ENCODE measurements at regions not wholly inside any gene's neighbourhood (a gene's known extent, or its start where the extent isn't known, plus 50 kb on each side); places are given as distances from the start of the nearest gene placed in this dataset.
A peak's percentile ranks its signal among the peaks of the same experiment; 100 is the strongest.

DNA sequence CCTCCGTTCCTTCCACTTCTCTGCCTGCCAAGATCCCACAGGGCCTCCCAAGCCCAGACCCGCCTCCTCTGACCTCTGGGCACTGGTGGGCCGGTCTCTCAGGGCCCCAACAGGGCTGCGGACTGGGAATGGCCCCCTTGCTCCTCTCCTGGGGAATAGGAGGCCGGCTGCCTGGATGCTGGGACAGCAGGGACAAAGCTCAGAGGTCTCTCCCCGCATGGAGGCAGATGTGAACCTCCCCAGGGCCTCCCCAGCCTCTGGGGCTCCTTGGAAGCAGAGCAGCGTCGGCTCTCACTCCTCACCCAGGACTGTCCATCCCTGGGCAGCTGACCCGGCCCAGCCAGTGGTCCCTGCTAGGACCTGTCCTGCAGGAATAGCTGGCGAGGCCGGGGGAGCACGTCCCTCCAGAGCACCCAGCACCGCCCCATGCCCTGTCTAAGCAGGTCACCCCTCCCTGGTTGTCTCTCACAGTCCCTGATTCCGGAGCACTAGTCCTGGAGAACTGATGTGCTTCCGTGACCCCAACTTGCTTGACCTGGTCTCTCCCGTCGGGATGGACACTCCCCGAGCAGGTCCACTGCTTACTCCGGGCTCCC lies 85.8 kb downstream of the RTL6 start:
- peak overlapping the region; percentile 18 for H3K4me2 ChIP-seq (ENCODE audit: insufficient read depth, low read length)
- peaks cover 32% of the 10 kb centered on the region for H3K27me3 ChIP-seq (ENCODE audit: insufficient read depth, low read length)
- no peak overlapping the region for H3K4me3 ChIP-seq (ENCODE audit: insufficient read depth, low read length)
- peak; percentile 66 for DNase-seq (ENCODE audit: insufficient read length, low spot score, missing footprints)
- no peaks in the 10 kb centered on the region for H3K9me3 ChIP-seq (ENCODE audit: low read depth, low read length)
- H2AFZ ChIP-seq (ENCODE audit: low read length): no peak overlapping the region
- H3K4me1 ChIP-seq (ENCODE audit: insufficient read depth, low read length): no peaks in the 10 kb centered on the region
- H3K27ac ChIP-seq (ENCODE audit: low read depth, low read length): no peak overlapping the region
- no peaks in the 10 kb centered on the region for H3K79me2 ChIP-seq (ENCODE audit: insufficient read depth, low read length)
- H3K36me3 ChIP-seq (ENCODE audit: insufficient read depth, low read length): no peaks in the 10 kb centered on the region
- TF ChIP-seq, protein P1, sequence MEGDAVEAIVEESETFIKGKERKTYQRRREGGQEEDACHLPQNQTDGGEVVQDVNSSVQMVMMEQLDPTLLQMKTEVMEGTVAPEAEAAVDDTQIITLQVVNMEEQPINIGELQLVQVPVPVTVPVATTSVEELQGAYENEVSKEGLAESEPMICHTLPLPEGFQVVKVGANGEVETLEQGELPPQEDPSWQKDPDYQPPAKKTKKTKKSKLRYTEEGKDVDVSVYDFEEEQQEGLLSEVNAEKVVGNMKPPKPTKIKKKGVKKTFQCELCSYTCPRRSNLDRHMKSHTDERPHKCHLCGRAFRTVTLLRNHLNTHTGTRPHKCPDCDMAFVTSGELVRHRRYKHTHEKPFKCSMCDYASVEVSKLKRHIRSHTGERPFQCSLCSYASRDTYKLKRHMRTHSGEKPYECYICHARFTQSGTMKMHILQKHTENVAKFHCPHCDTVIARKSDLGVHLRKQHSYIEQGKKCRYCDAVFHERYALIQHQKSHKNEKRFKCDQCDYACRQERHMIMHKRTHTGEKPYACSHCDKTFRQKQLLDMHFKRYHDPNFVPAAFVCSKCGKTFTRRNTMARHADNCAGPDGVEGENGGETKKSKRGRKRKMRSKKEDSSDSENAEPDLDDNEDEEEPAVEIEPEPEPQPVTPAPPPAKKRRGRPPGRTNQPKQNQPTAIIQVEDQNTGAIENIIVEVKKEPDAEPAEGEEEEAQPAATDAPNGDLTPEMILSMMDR (IDR thresholded peaks at IDR 0.05; ENCODE audit: extremely low read depth, low read depth, low read length): no peak
- H4K20me1 ChIP-seq (ENCODE audit: insufficient read depth, low read length): no peaks in the 10 kb centered on the region

DNA sequence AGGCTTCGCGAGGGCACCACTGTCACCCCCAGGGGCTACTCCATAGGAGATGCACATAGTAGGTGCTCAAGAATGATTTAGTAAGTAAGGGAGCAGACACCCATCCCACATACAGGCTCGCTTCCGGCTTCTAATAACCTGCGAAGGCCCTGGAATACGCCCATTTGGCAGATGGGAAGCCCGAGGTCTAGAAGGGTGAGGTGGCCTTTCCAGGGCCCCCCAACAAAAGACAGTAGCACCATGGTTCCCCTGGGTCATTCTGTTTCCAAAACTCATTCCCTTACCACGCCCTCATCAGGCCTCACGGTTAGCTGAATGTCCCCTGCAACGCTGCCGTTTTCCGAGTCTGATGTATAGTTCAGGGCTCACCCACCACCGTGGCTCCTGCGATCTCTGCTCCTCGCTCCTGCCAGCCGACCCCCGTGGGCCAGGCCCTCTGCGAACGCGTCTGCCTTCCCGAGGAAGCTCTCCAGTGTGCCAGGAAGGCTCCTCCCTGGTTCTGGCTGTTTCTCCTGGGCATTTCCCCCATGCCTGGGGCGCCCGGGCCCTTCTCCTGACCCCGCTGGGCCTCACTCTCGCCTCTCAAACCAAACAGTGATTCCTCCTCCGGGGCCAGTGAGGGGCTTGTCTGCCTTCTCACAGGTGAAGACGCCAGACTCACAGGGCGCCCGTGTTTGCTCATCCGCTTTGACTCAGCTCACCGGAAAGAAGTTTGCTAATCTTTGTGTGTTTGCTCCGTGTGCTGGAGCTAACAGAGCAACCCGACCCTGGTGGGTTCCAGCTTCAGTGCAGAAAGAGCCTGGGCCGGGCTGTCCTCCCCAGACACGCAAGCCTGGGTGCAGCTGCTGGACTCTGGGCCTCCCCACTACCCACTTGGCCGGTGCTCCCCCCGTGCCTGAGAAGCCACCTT lies 86.6 kb downstream of the RTL6 start:
- H2AFZ ChIP-seq (ENCODE audit: low read length): no peak overlapping the region
- no peak overlapping the region for H3K4me3 ChIP-seq (ENCODE audit: insufficient read depth, low read length)
- H3K36me3 ChIP-seq (ENCODE audit: insufficient read depth, low read length): no peaks in the 10 kb centered on the region
- peak overlapping the region; percentile 18 for H3K4me2 ChIP-seq (ENCODE audit: insufficient read depth, low read length)
- H3K4me1 ChIP-seq (ENCODE audit: insufficient read depth, low read length): no peaks in the 10 kb centered on the region
- H4K20me1 ChIP-seq (ENCODE audit: insufficient read depth, low read length): no peaks in the 10 kb centered on the region
- H3K27ac ChIP-seq (ENCODE audit: low read depth, low read length): no peak overlapping the region
- H3K27me3 ChIP-seq (ENCODE audit: insufficient read depth, low read length): peaks cover 32% of the 10 kb centered on the region
- no peaks in the 10 kb centered on the region for H3K9me3 ChIP-seq (ENCODE audit: low read depth, low read length)
- no peaks in the 10 kb centered on the region for H3K79me2 ChIP-seq (ENCODE audit: insufficient read depth, low read length)
- DNase-seq (ENCODE audit: insufficient read length, low spot score, missing footprints): peak; percentile 71
- TF ChIP-seq, protein P1 (IDR thresholded peaks at IDR 0.05; ENCODE audit: extremely low read depth, low read depth, low read length): no peak

DNA sequence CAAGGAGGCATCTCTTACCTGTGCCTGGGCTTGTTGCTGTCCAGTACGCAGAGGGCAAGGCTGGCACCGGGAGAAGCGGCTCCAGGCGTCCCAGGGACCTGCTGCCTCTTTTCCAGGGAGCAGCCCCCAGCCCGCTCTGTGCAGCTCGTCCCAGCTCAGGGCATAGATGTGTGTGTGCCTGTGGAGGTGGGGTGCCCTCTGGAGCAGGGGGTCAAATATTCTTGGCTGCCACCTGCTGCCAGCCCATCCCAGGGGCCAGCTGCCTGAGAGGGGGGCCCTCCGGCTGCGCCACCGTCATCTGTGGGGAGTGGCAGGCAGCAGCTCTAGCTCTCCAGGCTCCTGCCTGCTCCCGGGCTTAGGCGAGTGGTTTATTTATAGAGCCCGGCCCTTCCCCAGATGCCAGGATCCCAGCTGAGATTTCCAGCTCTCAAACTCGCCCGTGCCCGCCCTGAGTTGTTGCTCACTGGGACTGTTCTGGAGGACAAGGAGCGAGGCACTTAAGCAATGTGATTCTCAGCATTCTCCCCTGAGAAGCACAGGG lies 87.5 kb downstream of the RTL6 start:
- Histone ChIP-seq H3K4me3 (ENCODE audit: insufficient read depth, low read length) (no peak overlapping the region), H3K4me1 (ENCODE audit: insufficient read depth, low read length) (no peaks in the 10 kb centered on the region), H2AFZ (ENCODE audit: low read length) (no peak overlapping the region), H3K9me3 (ENCODE audit: low read depth, low read length) (no peaks in the 10 kb centered on the region), H4K20me1 (ENCODE audit: insufficient read depth, low read length) (no peaks in the 10 kb centered on the region), H3K27ac (ENCODE audit: low read depth, low read length) (no peak overlapping the region), H3K79me2 (ENCODE audit: insufficient read depth, low read length) (no peaks in the 10 kb centered on the region), H3K27me3 (ENCODE audit: insufficient read depth, low read length) (peaks cover 30% of the 10 kb centered on the region), H3K36me3 (ENCODE audit: insufficient read depth, low read length) (no peaks in the 10 kb centered on the region), H3K4me2 (ENCODE audit: insufficient read depth, low read length) (no peak overlapping the region)
- DNase-seq (ENCODE audit: insufficient read length, low spot score, missing footprints): peak; percentile 57
- TF ChIP-seq, protein P1 (IDR thresholded peaks at IDR 0.05; ENCODE audit: extremely low read depth, low read depth, low read length): no peak

DNA sequence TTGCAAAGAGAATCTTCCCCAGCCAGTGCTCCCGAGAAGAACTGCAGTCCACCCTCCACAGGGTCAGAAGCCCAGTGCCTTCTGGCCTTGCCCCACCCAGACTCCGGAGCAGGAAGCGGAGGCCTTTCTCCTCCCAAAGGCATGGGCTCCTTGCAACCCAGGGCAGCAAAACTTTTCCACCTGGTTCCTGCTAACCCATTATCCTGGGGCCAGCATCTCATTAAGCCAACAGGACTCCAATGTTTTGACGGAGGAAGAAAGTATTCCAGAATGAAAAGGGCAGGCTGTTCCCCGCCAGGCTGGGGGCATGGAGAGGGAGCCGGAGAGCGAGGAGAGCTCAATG lies 88.1 kb downstream of the RTL6 start:
- H3K27me3 ChIP-seq (ENCODE audit: insufficient read depth, low read length): peaks cover 26% of the 10 kb centered on the region
- H3K79me2 ChIP-seq (ENCODE audit: insufficient read depth, low read length): no peaks in the 10 kb centered on the region
- no peaks in the 10 kb centered on the region for H3K4me1 ChIP-seq (ENCODE audit: insufficient read depth, low read length)
- no peak overlapping the region for H3K4me3 ChIP-seq (ENCODE audit: insufficient read depth, low read length)
- no peaks in the 10 kb centered on the region for H3K9me3 ChIP-seq (ENCODE audit: low read depth, low read length)
- DNase-seq (ENCODE audit: insufficient read length, low spot score, missing footprints): no peak
- no peak overlapping the region for H2AFZ ChIP-seq (ENCODE audit: low read length)
- TF ChIP-seq, protein P1 (IDR thresholded peaks at IDR 0.05; ENCODE audit: extremely low read depth, low read depth, low read length): no peak
- no peak overlapping the region for H3K27ac ChIP-seq (ENCODE audit: low read depth, low read length)
- H4K20me1 ChIP-seq (ENCODE audit: insufficient read depth, low read length): no peaks in the 10 kb centered on the region
- no peaks in the 10 kb centered on the region for H3K36me3 ChIP-seq (ENCODE audit: insufficient read depth, low read length)
- H3K4me2 ChIP-seq (ENCODE audit: insufficient read depth, low read length): no peak overlapping the region

All from osteoblast (primary cell).